Liver (tissue), 8 donors: ENCODE measurements at regions not wholly inside any gene's neighbourhood (a gene's known extent, or its start where the extent isn't known, plus 50 kb on each side); places are given as distances from the start of the nearest gene placed in this dataset.
"Not testable (repeated sequence)": the region's sequence is repeated elsewhere in the genome, so short reads cannot be mapped to it uniquely, and the experiment has no call there.

ENCODE experiments used
- DNase-seq: peaks from one replicate; pipeline ENCODE4 v3.0.0-alpha.2; 2017; ENCODE audit warnings: low spot score
- H3K27ac ChIP-seq, 2 donors: one replicate each; pipeline ENCODE4 v1.7.0; 2013; ENCODE audit warnings: inconsistent platforms in 2 of 2, low read length in 2 of 2, control low read depth in 1 of 2, low read depth in 1 of 2, mild to moderate bottlenecking in 1 of 2
- H3K27me3 ChIP-seq, 4 donors: one replicate each; pipeline versions ENCODE4 v1.6.1 to v1.7.0; 2013; ENCODE audit warnings: low read length in 3 of 4, inconsistent platforms in 1 of 4, mild to moderate bottlenecking in 1 of 4, moderate library complexity in 1 of 4; ENCODE audit not compliant: control insufficient read depth in 4 of 4, insufficient read depth in 4 of 4
- H3K36me3 ChIP-seq, 4 donors: one replicate each; pipeline versions ENCODE4 v1.6.1 to v1.7.0; 2013; ENCODE audit warnings: low read length in 3 of 4, mild to moderate bottlenecking in 3 of 4, low read depth in 1 of 4, moderate library complexity in 1 of 4; ENCODE audit not compliant: control insufficient read depth in 4 of 4, insufficient read depth in 3 of 4
- H3K4me1 ChIP-seq, 4 donors: one replicate each; pipeline versions ENCODE4 v1.6.1 to v1.7.0; 2013; ENCODE audit warnings: low read length in 3 of 4, mild to moderate bottlenecking in 3 of 4, moderate library complexity in 1 of 4; ENCODE audit not compliant: control insufficient read depth in 4 of 4, insufficient read depth in 4 of 4
- H3K4me3 ChIP-seq, 3 donors: one replicate each; pipeline versions ENCODE4 v1.6.1 to v1.7.0; 2013; ENCODE audit warnings: low read length in 3 of 3, control low read depth in 1 of 3, low read depth in 1 of 3, mild to moderate bottlenecking in 1 of 3
- H3K9ac ChIP-seq, 2 donors: one replicate each; pipeline ENCODE4 v1.7.0; 2013; ENCODE audit warnings: low read length in 2 of 2, mild to moderate bottlenecking in 2 of 2, moderate library complexity in 2 of 2, control low read depth in 1 of 2, low read depth in 1 of 2
- H3K9me3 ChIP-seq, 4 donors: one replicate each; pipeline versions ENCODE4 v1.6.1 to v1.7.0; 2013; ENCODE audit warnings: low read length in 3 of 4; ENCODE audit not compliant: control insufficient read depth in 4 of 4
- ATF3 ChIP-seq: IDR thresholded peaks from 2 replicates; pipeline ENCODE4 v1.6.1; 2016; ENCODE audit warnings: antibody characterized with exemption
- CTCF ChIP-seq: fragments of 150-350 bp; IDR thresholded peaks from 2 replicates; pipeline ENCODE4 v1.5.1; 2017; ENCODE audit warnings: improper control_type of control experiment, low read depth, low read length; ENCODE audit not compliant: missing input control
- FOXA1 ChIP-seq: IDR thresholded peaks from 2 replicates; pipeline ENCODE4 v1.6.1; 2016; ENCODE audit warnings: antibody characterized with exemption
- GABPA ChIP-seq, 2 donors: IDR thresholded peaks in 1 of 2; conservative IDR thresholded peaks in 1 of 2; 2 replicates each; pipeline ENCODE4 v1.6.1; 2016; ENCODE audit warnings: antibody characterized with exemption in 2 of 2, mild to moderate bottlenecking in 1 of 2, moderate library complexity in 1 of 2
- HNF4A ChIP-seq, 2 donors: conservative IDR thresholded peaks; 2 replicates each; pipeline ENCODE4 v1.6.1; 2016; ENCODE audit warnings: antibody characterized with exemption in 2 of 2, mild to moderate bottlenecking in 2 of 2
- HNF4G ChIP-seq: IDR thresholded peaks from 2 replicates; pipeline ENCODE4 v1.6.1; 2016; ENCODE audit warnings: antibody characterized with exemption
- JUND ChIP-seq, 2 donors: IDR thresholded peaks; 2 replicates each; pipeline ENCODE4 v1.6.1; 2016; ENCODE audit warnings: antibody characterized with exemption in 2 of 2
- RAD21 ChIP-seq, 2 donors: IDR thresholded peaks; 2 replicates each; pipeline ENCODE4 v1.6.1; 2016; ENCODE audit warnings: antibody characterized with exemption in 2 of 2, mild to moderate bottlenecking in 2 of 2
- RXRA ChIP-seq, 2 donors: IDR thresholded peaks; 2 replicates each; pipeline ENCODE4 v1.6.1; 2017 to 2018; ENCODE audit warnings: antibody characterized with exemption in 2 of 2, mild to moderate bottlenecking in 1 of 2
- SP1 ChIP-seq: IDR thresholded peaks from 2 replicates; pipeline ENCODE4 v1.6.1; 2018; ENCODE audit warnings: antibody characterized with exemption, mild to moderate bottlenecking
- TAF1 ChIP-seq: conservative IDR thresholded peaks from 2 replicates; pipeline ENCODE4 v1.6.1; 2016; ENCODE audit warnings: antibody characterized with exemption, mild to moderate bottlenecking
- ZBTB33 ChIP-seq: IDR thresholded peaks from 2 replicates; pipeline ENCODE4 v1.6.1; 2016; ENCODE audit warnings: antibody characterized with exemption
- WGBS: extraction: QIAGEN DNeasy Blood & Tissue Kit; methylation state at CpG from one replicate; pipeline ENCODE4 v1.1.7; 2013; 5-methylcytosine and 5-hydroxymethylcytosine counted together
- donor health status: healthy.
- donor health status: healthy.
- donor health status: healthy.
- donor health status: healthy.
- donor health status: healthy.

- peak; percentile 81 to 88 for TF ChIP-seq HNF4A (conservative IDR thresholded peaks at IDR 0.05)
- peak in 1 of 2 donors; percentile 7 for TF ChIP-seq RAD21 (IDR thresholded peaks at IDR 0.05)
- TF ChIP-seq SP1: peak; percentile 88
- TF ChIP-seq HNF4G: peak; percentile 59
- TF ChIP-seq GABPA (IDR thresholded peaks at IDR 0.05 in 1 of 2, conservative IDR thresholded peaks at IDR 0.05 in 1 of 2): no peak
- TF ChIP-seq TAF1: no peak
- peak; percentile 63 to 74 for TF ChIP-seq RXRA (IDR thresholded peaks at IDR 0.05)
- TF ChIP-seq JUND (IDR thresholded peaks at IDR 0.05): peak in 1 of 2 donors; percentile 32
- Histone ChIP-seq H3K27me3 (no peaks in the 10 kb centered on the region), H3K9me3 (peaks cover 0 to 2% (median 0%) of the 10 kb centered on the region in 4 donors), H3K27ac (no peak overlapping the region), H3K4me3 (no peak overlapping the region), H3K9ac (no peak overlapping the region), H3K36me3 (no peaks in the 10 kb centered on the region), H3K4me1 (peaks cover 0 to 13% (median 6%) of the 10 kb centered on the region in 4 donors)
- WGBS: 31% methylated on average over 2 of the region's 2 CpGs
- no peak for DNase-seq
Observed at GRCh38 chr11:37248145-37248544, 650.1 kb upstream of the RAG2 start.

GRCh38 chr11:37246092-37246491, 648.1 kb upstream of the RAG2 start:
- H3K4me3 ChIP-seq, H3K27me3 ChIP-seq, DNase-seq, H3K27ac ChIP-seq, H3K36me3 ChIP-seq, H3K9ac ChIP-seq, H3K9me3 ChIP-seq: not testable (repeated sequence)
- peaks cover 0 to 13% (median 6%) of the 10 kb centered on the region in 4 donors for H3K4me1 ChIP-seq
- 89% methylated on average over 15 of the region's 15 CpGs for WGBS

- Histone ChIP-seq H3K27ac (no peak overlapping the region), H3K9ac (no peak overlapping the region), H3K4me1 (no peaks in the 10 kb centered on the region), H3K4me3 (no peak overlapping the region), H3K27me3 (no peaks in the 10 kb centered on the region), H3K9me3 (no peaks in the 10 kb centered on the region), H3K36me3 (no peaks in the 10 kb centered on the region)
- no peak for DNase-seq
- peak; percentile 16 for TF ChIP-seq CTCF
- TF ChIP-seq RAD21 (IDR thresholded peaks at IDR 0.05): peak in 1 of 2 donors; percentile 16
- TF ChIP-seq TAF1: no peak
- 82% methylated on average over 1 of the region's 1 CpG for WGBS
Observed at GRCh38 chr11:37230865-37231264, 632.8 kb upstream of the RAG2 start.

- Histone ChIP-seq H3K4me3 (peak overlapping the region in 1 of 3 donors; percentile 20), H3K4me1 (no peaks in the 10 kb centered on the region), H3K36me3 (no peaks in the 10 kb centered on the region), H3K9ac (no peak overlapping the region), H3K9me3 (peaks cover 0 to 15% (median 8%) of the 10 kb centered on the region in 4 donors), H3K27me3 (no peaks in the 10 kb centered on the region), H3K27ac (no peak overlapping the region)
- WGBS: 82% methylated on average over 4 of the region's 4 CpGs
- no peak for TF ChIP-seq ZBTB33
- no peak for TF ChIP-seq FOXA1
- no peak for TF ChIP-seq ATF3
- TF ChIP-seq RXRA (IDR thresholded peaks at IDR 0.05): no peak
- no peak for DNase-seq
Observed at GRCh38 chr11:37223962-37224361, 625.9 kb upstream of the RAG2 start.
